ENCODE measurements at regions not wholly inside any gene's neighbourhood (a gene's known extent, or its start where the extent isn't known, plus 50 kb on each side); places are given as distances from the start of the nearest gene placed in this dataset.

DNA sequence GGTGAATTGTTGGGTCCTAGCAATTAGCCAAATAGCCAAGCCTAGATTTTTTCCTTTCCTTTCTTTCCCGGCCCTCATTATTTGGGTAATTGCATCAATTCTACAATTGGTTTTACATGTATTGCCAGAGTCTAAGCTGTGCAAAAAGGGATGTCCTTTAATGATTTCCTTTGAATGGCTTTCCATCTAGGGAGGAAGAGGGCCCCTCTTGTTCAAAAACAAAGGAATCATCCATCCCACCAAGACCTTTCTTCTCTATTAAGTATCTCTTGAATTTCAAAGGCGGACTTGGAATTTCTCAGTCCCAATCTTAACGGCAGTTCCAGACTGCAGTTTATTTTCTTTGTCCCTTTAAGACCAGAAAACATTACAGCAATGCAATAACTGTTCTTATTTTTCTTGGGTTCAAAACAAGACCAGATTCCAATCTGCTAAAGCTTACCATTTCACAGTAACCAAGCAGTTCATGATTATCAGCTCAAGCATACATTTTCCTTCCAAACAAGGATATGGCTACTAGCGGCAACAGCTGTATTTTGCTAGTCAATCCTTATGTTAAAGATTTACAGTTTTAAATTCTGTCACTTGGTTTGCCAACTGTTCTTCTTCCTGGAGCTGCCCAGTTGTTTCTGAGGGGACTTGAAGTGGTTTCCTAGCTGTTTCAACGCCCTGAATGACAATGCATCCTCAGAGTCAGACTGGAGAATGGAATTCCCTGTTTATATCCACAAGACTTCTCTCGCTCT, 91.4 kb upstream of the LRIG1 start:
- no peaks in the 10 kb centered on the region for H3K27me3 ChIP-seq (ENCODE audit: insufficient read depth, low read length)
- H2AFZ ChIP-seq (ENCODE audit: low read length, unreplicated experiment) = no peak overlapping the region
- H3K79me2 ChIP-seq (ENCODE audit: control insufficient read depth, insufficient read depth, low read length, unreplicated experiment) = no peaks in the 10 kb centered on the region
- H3K4me1 ChIP-seq (ENCODE audit: control insufficient read depth, insufficient read depth, low read length, unreplicated experiment) = peaks cover 22% of the 10 kb centered on the region
- H3K4me3 ChIP-seq (ENCODE audit: low read depth, low read length) = no peak overlapping the region
- H3K27ac ChIP-seq (ENCODE audit: low read depth, low read length) = no peak overlapping the region
- no peaks in the 10 kb centered on the region for H3K36me3 ChIP-seq (ENCODE audit: insufficient read depth, low read length)

DNA sequence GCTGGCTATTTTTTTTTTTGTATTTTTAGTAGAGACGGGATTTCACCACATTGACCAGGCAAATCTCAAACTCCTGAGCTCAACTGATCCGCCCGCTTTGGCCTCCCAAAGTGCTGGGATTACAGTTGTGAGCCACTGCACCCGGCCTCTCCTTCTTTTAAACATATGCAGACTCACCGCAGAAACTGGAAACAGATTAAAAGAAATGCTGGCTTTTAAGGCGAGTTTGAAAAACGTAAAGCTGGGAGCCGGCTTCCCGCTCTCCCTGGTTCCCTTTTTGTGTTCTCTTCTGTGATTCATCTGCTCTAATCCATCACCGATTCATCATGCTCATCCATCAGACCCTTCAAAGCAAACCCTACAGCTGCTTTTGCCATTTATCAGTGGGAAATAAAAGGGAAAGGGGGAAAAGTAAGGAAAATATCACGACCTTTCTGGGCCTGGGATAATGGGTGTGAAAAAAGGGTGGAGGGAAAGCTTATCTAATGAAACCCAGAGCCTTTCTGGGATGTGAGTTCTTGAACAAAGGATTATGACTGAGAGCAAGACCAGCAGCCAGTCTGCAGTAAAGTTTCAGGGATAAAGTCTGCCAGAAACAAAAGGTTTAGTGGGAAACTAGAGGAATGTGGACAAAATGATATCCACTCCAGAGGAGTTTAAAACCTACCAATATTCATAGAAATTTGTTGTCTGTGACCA, 92.3 kb upstream of the LRIG1 start:
- H3K27ac ChIP-seq (ENCODE audit: low read depth, low read length) = peak overlapping the region; percentile 72
- H2AFZ ChIP-seq (ENCODE audit: low read length, unreplicated experiment) = no peak overlapping the region
- peaks cover 22% of the 10 kb centered on the region for H3K4me1 ChIP-seq (ENCODE audit: control insufficient read depth, insufficient read depth, low read length, unreplicated experiment)
- no peaks in the 10 kb centered on the region for H3K36me3 ChIP-seq (ENCODE audit: insufficient read depth, low read length)
- H3K4me3 ChIP-seq (ENCODE audit: low read depth, low read length) = no peak overlapping the region
- H3K27me3 ChIP-seq (ENCODE audit: insufficient read depth, low read length) = no peaks in the 10 kb centered on the region
- H3K79me2 ChIP-seq (ENCODE audit: control insufficient read depth, insufficient read depth, low read length, unreplicated experiment) = no peaks in the 10 kb centered on the region

DNA sequence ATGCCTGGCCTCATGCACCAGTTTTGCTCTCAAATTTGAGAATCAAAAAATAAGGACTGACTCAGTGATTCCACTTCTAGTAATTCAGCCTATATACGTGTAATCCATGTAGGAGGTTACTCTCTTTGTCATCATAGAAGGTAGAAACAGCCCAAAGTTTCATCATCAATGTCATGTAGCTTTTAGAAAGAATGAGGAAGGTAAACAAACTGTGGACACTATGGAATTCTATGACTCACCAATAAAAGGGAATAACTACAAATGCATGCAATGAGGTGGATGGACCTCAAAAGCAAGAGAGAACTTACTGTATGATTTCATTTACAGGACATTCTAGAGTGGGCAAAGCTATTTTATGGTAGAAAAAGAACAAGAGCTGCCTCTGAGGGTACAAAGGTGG, 93.2 kb upstream of the LRIG1 start:
- H3K36me3 ChIP-seq (ENCODE audit: insufficient read depth, low read length) = no peaks in the 10 kb centered on the region
- H3K27me3 ChIP-seq (ENCODE audit: insufficient read depth, low read length) = no peaks in the 10 kb centered on the region
- H3K79me2 ChIP-seq (ENCODE audit: control insufficient read depth, insufficient read depth, low read length, unreplicated experiment) = no peaks in the 10 kb centered on the region
- peak overlapping the region; percentile 72 for H3K27ac ChIP-seq (ENCODE audit: low read depth, low read length)
- H3K4me1 ChIP-seq (ENCODE audit: control insufficient read depth, insufficient read depth, low read length, unreplicated experiment) = peaks cover 13% of the 10 kb centered on the region
- no peak overlapping the region for H2AFZ ChIP-seq (ENCODE audit: low read length, unreplicated experiment)
- H3K4me3 ChIP-seq (ENCODE audit: low read depth, low read length) = no peak overlapping the region

DNA sequence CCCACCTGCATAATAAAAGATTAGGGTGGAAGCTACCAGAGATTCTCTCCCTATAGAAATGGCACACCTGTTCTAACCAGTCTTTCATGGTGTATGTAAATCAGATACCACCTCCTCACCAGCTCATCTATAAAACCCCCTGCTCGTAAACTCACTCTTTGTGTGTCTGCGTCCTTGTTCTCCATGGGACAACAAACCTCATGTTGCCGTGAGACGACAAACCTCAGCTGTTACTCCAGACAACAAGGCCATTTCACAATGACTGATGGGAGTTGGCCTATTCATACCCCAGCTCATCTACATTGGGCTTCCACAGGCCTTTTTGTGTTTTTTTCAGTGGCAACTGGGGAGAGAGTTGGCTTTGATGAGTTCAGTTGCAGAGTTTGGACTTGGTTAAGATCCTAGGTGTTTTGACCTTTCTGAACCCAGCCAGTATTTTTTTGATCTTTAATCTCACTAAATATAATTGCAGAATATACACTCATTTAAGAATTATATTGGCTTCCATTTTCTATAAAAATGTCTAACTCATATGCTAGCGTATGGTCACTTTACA, 96.6 kb upstream of the LRIG1 start:
- Histone ChIP-seq H3K79me2 (ENCODE audit: control insufficient read depth, insufficient read depth, low read length, unreplicated experiment) (no peaks in the 10 kb centered on the region), H3K27ac (ENCODE audit: low read depth, low read length) (no peak overlapping the region), H3K4me3 (ENCODE audit: low read depth, low read length) (no peak overlapping the region), H2AFZ (ENCODE audit: low read length, unreplicated experiment) (no peak overlapping the region), H3K36me3 (ENCODE audit: insufficient read depth, low read length) (no peaks in the 10 kb centered on the region), H3K4me1 (ENCODE audit: control insufficient read depth, insufficient read depth, low read length, unreplicated experiment) (peaks cover 12% of the 10 kb centered on the region), H3K27me3 (ENCODE audit: insufficient read depth, low read length) (no peaks in the 10 kb centered on the region)

DNA sequence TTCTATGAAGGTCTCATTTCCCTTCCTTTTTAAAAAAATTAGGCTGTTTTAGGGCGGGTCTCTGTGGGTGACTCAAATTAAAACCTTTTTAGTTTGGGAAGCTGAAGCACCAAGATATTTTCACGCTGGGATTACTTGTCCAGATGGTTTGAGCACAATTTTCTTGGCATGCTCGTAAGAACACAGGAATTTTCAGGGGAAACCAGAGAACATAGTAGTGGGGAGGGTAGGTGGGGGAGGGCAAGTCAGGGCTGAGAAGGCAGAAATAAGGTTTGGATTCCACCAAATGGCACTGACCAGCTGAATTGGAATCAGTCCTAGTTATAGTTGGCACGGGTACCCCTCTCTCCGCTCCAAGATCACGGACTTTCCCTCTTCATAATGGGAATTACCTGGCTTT, 97.3 kb upstream of the LRIG1 start:
- Histone ChIP-seq H3K27ac (ENCODE audit: low read depth, low read length) (no peak overlapping the region), H3K36me3 (ENCODE audit: insufficient read depth, low read length) (no peaks in the 10 kb centered on the region)

DNA sequence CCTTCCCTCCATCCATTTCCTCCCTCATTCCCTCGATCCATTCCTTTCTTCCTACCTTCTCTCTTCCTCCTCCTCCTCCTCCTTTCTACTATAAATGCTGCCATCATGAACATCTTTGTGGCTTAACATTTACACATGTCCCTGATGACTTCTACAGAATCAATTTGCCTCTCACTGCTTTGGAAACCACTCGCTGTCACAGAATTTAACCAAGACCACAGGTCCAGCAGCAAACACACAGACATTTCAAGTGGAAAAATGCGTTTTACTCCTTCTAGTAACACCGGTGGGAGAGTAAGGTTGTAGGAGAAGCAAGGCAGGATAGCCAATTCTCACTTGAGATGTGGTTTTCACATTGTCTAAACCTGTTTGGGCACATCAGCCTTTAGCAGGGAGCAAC, 101.4 kb upstream of the LRIG1 start:
- Histone ChIP-seq H2AFZ (ENCODE audit: low read length, unreplicated experiment) (no peak overlapping the region), H3K27ac (ENCODE audit: low read depth, low read length) (no peak overlapping the region)

More for the DNA sequence above, 97.3 kb upstream of the LRIG1 start:
- Histone ChIP-seq H3K79me2 (ENCODE audit: control insufficient read depth, insufficient read depth, low read length, unreplicated experiment) (no peaks in the 10 kb centered on the region), H3K4me1 (ENCODE audit: control insufficient read depth, insufficient read depth, low read length, unreplicated experiment) (peaks cover 9% of the 10 kb centered on the region), H2AFZ (ENCODE audit: low read length, unreplicated experiment) (no peak overlapping the region), H3K27me3 (ENCODE audit: insufficient read depth, low read length) (no peaks in the 10 kb centered on the region), H3K4me3 (ENCODE audit: low read depth, low read length) (no peak overlapping the region)

GRCh38 chr3:66602691-66603090, 101.9 kb upstream of the LRIG1 start:
- Histone ChIP-seq H3K36me3 (ENCODE audit: insufficient read depth, low read length) (no peaks in the 10 kb centered on the region), H2AFZ (ENCODE audit: low read length, unreplicated experiment) (no peak overlapping the region), H3K27ac (ENCODE audit: low read depth, low read length) (no peak overlapping the region), H3K4me3 (ENCODE audit: low read depth, low read length) (no peak overlapping the region), H3K79me2 (ENCODE audit: control insufficient read depth, insufficient read depth, low read length, unreplicated experiment) (no peaks in the 10 kb centered on the region), H3K27me3 (ENCODE audit: insufficient read depth, low read length) (no peaks in the 10 kb centered on the region), H3K4me1 (ENCODE audit: control insufficient read depth, insufficient read depth, low read length, unreplicated experiment) (peaks cover 10% of the 10 kb centered on the region)

More for the DNA sequence above, 101.4 kb upstream of the LRIG1 start:
- Histone ChIP-seq H3K27me3 (ENCODE audit: insufficient read depth, low read length) (no peaks in the 10 kb centered on the region), H3K36me3 (ENCODE audit: insufficient read depth, low read length) (no peaks in the 10 kb centered on the region), H3K4me1 (ENCODE audit: control insufficient read depth, insufficient read depth, low read length, unreplicated experiment) (peaks cover 10% of the 10 kb centered on the region), H3K79me2 (ENCODE audit: control insufficient read depth, insufficient read depth, low read length, unreplicated experiment) (no peaks in the 10 kb centered on the region), H3K4me3 (ENCODE audit: low read depth, low read length) (no peak overlapping the region)

DNA sequence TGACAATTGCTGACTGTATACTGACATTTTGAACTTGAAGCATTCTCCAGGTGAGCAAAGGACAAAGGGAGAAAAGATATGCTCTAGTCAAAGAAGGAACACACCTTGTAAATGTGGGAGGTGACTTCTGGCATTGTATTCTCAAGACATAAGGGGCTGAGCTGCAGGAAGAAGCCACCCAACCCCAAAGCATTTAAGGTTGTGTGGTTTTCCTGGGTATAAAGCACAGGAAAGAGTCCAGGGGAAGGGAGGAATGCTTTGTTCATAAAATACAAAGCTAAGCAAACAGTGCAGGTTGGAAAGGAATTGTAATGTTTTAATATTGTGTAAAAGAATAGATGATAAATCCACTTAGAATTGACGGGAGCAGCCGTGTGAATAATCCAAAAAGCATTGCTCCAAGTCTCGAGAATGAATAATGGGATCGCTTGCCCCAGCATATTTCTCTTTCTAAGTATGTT, 102.4 kb upstream of the LRIG1 start:
- Histone ChIP-seq H3K36me3 (ENCODE audit: insufficient read depth, low read length) (no peaks in the 10 kb centered on the region), H3K27ac (ENCODE audit: low read depth, low read length) (no peak overlapping the region), H2AFZ (ENCODE audit: low read length, unreplicated experiment) (no peak overlapping the region), H3K4me3 (ENCODE audit: low read depth, low read length) (no peak overlapping the region), H3K79me2 (ENCODE audit: control insufficient read depth, insufficient read depth, low read length, unreplicated experiment) (no peaks in the 10 kb centered on the region), H3K27me3 (ENCODE audit: insufficient read depth, low read length) (no peaks in the 10 kb centered on the region), H3K4me1 (ENCODE audit: control insufficient read depth, insufficient read depth, low read length, unreplicated experiment) (peaks cover 10% of the 10 kb centered on the region)

DNA sequence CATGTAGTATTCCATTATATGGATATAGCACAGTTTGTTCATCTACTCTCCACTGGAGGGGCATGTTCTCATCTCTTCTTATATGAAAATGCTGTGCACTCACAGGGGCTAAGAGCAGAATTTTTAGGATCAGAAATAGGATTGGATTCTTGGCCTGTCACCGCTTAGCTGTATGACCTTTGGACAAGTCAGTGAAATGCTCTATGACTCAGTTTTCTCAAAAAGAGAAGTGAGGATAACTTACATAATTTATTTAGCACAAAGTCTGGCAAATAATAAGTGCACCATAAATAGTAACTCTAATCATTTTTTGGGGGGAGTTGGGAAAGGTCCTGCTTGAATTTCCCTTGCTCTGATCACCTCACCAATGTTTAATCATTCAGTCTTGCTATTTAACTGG, 103.7 kb upstream of the LRIG1 start:
- Histone ChIP-seq H3K4me3 (ENCODE audit: low read depth, low read length) (no peak overlapping the region), H3K27ac (ENCODE audit: low read depth, low read length) (no peak overlapping the region), H3K79me2 (ENCODE audit: control insufficient read depth, insufficient read depth, low read length, unreplicated experiment) (no peaks in the 10 kb centered on the region), H2AFZ (ENCODE audit: low read length, unreplicated experiment) (no peak overlapping the region), H3K4me1 (ENCODE audit: control insufficient read depth, insufficient read depth, low read length, unreplicated experiment) (peaks cover 11% of the 10 kb centered on the region), H3K36me3 (ENCODE audit: insufficient read depth, low read length) (no peaks in the 10 kb centered on the region), H3K27me3 (ENCODE audit: insufficient read depth, low read length) (no peaks in the 10 kb centered on the region)

DNA sequence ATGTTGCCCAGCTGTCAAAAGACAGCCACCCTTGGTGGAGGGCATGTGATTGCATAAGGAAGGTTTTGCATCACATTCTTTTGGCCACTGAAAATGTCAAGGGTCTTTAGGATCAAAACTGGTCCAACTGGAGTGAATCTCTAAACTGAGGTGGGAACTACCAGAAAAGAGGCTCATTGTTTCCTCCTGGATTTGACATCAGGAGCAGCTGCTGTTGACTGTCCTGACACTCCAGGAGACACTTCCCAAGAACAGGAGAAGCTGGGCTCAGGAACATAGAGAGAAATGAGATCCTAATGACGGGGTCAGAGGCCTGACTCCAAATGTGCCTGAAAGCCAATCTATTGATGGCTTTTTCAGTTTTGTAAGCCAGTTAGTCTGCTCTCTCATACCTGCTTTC, 105.3 kb upstream of the LRIG1 start:
- Histone ChIP-seq H3K36me3 (ENCODE audit: insufficient read depth, low read length) (no peaks in the 10 kb centered on the region), H3K27me3 (ENCODE audit: insufficient read depth, low read length) (no peaks in the 10 kb centered on the region), H3K4me1 (ENCODE audit: control insufficient read depth, insufficient read depth, low read length, unreplicated experiment) (peaks cover 13% of the 10 kb centered on the region), H3K79me2 (ENCODE audit: control insufficient read depth, insufficient read depth, low read length, unreplicated experiment) (no peaks in the 10 kb centered on the region), H2AFZ (ENCODE audit: low read length, unreplicated experiment) (no peak overlapping the region), H3K27ac (ENCODE audit: low read depth, low read length) (no peak overlapping the region), H3K4me3 (ENCODE audit: low read depth, low read length) (no peak overlapping the region)

- H3K27ac ChIP-seq (ENCODE audit: low read depth, low read length) = no peak overlapping the region
- no peaks in the 10 kb centered on the region for H3K79me2 ChIP-seq (ENCODE audit: control insufficient read depth, insufficient read depth, low read length, unreplicated experiment)
- no peaks in the 10 kb centered on the region for H3K36me3 ChIP-seq (ENCODE audit: insufficient read depth, low read length)
- H3K27me3 ChIP-seq (ENCODE audit: insufficient read depth, low read length) = no peaks in the 10 kb centered on the region
- no peak overlapping the region for H2AFZ ChIP-seq (ENCODE audit: low read length, unreplicated experiment)
- H3K4me3 ChIP-seq (ENCODE audit: low read depth, low read length) = no peak overlapping the region
- peaks cover 13% of the 10 kb centered on the region for H3K4me1 ChIP-seq (ENCODE audit: control insufficient read depth, insufficient read depth, low read length, unreplicated experiment)
These were observed 106.0 kb upstream of the LRIG1 start for GRCh38 chr3:66606868-66607267.

Data from ACC112 (cell line).